ENCODE measurements at regions not wholly inside any gene's neighbourhood (a gene's known extent, or its start where the extent isn't known, plus 50 kb on each side); places are given as distances from the start of the nearest gene placed in this dataset.

- Histone ChIP-seq H3K4me3 (no peak overlapping the region), H3K4me1 (ENCODE audit: low read depth) (no peaks in the 10 kb centered on the region), H3K9me3 (no peaks in the 10 kb centered on the region), H3K36me3 (ENCODE audit: low read depth) (no peaks in the 10 kb centered on the region)
- intact Hi-C loops (cut with DNase I, micrococcal nuclease) = no loop called here
- no peak for DNase-seq
- ATAC-seq = no peak
- TF ChIP-seq CTCF (IDR thresholded peaks at IDR 0.05) = no peak
These were observed 1107.3 kb upstream of the MAP3K7 start for GRCh38 chr6:91694016-91694654.

- Histone ChIP-seq H3K9me3 (no peaks in the 10 kb centered on the region), H3K4me3 (no peak overlapping the region), H3K36me3 (ENCODE audit: low read depth) (no peaks in the 10 kb centered on the region), H3K4me1 (ENCODE audit: low read depth) (no peaks in the 10 kb centered on the region)
- intact Hi-C loops (cut with DNase I, micrococcal nuclease) = no loop called here
- ATAC-seq (no peak), DNase-seq (no peak)
- TF ChIP-seq CTCF (IDR thresholded peaks at IDR 0.05) = no peak
These were observed 1104.6 kb upstream of the MAP3K7 start for GRCh38 chr6:91691449-91691848.

- Histone ChIP-seq H3K4me3 (no peak overlapping the region), H3K36me3 (ENCODE audit: low read depth) (no peaks in the 10 kb centered on the region), H3K9me3 (no peaks in the 10 kb centered on the region), H3K4me1 (ENCODE audit: low read depth) (no peaks in the 10 kb centered on the region)
- TF ChIP-seq CTCF (IDR thresholded peaks at IDR 0.05) = no peak
- intact Hi-C loops (cut with DNase I, micrococcal nuclease) = no loop called here
- DNase-seq (no peak), ATAC-seq (no peak)
These were observed 1096.4 kb upstream of the MAP3K7 start for GRCh38 chr6:91683240-91683639.

GRCh38 chr6:91681296-91681695 is 1094.4 kb upstream of the MAP3K7 start:
- DNase-seq (no peak), ATAC-seq (no peak)
- no peaks in the 10 kb centered on the region for H3K36me3 ChIP-seq (ENCODE audit: low read depth)
- H3K4me1 ChIP-seq (ENCODE audit: low read depth) = no peaks in the 10 kb centered on the region
- TF ChIP-seq CTCF (IDR thresholded peaks at IDR 0.05) = no peak
- intact Hi-C loops (cut with DNase I, micrococcal nuclease) = no loop called here
- no peak overlapping the region for H3K4me3 ChIP-seq
- no peaks in the 10 kb centered on the region for H3K9me3 ChIP-seq

GRCh38 chr6:91678679-91679446 is 1092.0 kb upstream of the MAP3K7 start:
- no peak overlapping the region for H3K4me3 ChIP-seq
- DNase-seq (no peak), ATAC-seq (no peak)
- intact Hi-C loops (cut with DNase I, micrococcal nuclease) = no loop called here
- no peak for TF ChIP-seq CTCF (IDR thresholded peaks at IDR 0.05)
- H3K4me1 ChIP-seq (ENCODE audit: low read depth) = no peaks in the 10 kb centered on the region
- no peaks in the 10 kb centered on the region for H3K9me3 ChIP-seq
- H3K36me3 ChIP-seq (ENCODE audit: low read depth) = no peaks in the 10 kb centered on the region
